Neuronal stem cell (in vitro differentiated cells): ENCODE measurements at regions not wholly inside any gene's neighbourhood (a gene's known extent, or its start where the extent isn't known, plus 50 kb on each side); places are given as distances from the start of the nearest gene placed in this dataset.

Experiments
- DNase-seq: peaks from one replicate; pipeline ENCODE4 v3.0.0-alpha.2; 2013; ENCODE audit warnings: low spot score
- H2AFZ ChIP-seq: one replicate; pipeline ENCODE4 v1.6.1; 2013; ENCODE audit warnings: mild to moderate bottlenecking, low read length, inconsistent platforms
- H2AK5ac ChIP-seq: 2 replicates; pipeline ENCODE4 v1.6.1; 2013; ENCODE audit warnings: low read depth, mild to moderate bottlenecking, inconsistent platforms, low read length, moderate library complexity, mixed read lengths
- H2BK120ac ChIP-seq: 2 replicates; pipeline ENCODE4 v1.6.1; 2013; ENCODE audit warnings: low read depth, mild to moderate bottlenecking, inconsistent platforms, low read length, moderate library complexity, mixed read lengths
- H2BK12ac ChIP-seq: one replicate; pipeline ENCODE4 v1.6.1; 2013; ENCODE audit warnings: low read length, inconsistent platforms
- H2BK15ac ChIP-seq: 2 replicates; pipeline ENCODE4 v1.6.1; 2013; ENCODE audit warnings: mild to moderate bottlenecking, low read length, inconsistent platforms, mixed read lengths
- H2BK5ac ChIP-seq: one replicate; pipeline ENCODE4 v1.6.1; 2013; ENCODE audit warnings: inconsistent platforms, mild to moderate bottlenecking, low read length, moderate library complexity
- H3K14ac ChIP-seq: one replicate; pipeline ENCODE4 v1.6.1; 2013; ENCODE audit warnings: low read length, inconsistent platforms
- H3K18ac ChIP-seq: 2 replicates; pipeline ENCODE4 v1.6.1; 2013; ENCODE audit warnings: low read length, inconsistent platforms
- H3K23ac ChIP-seq: 2 replicates; pipeline ENCODE4 v1.6.1; 2013; ENCODE audit warnings: low read depth, mild to moderate bottlenecking, mixed read lengths, low read length, inconsistent platforms; ENCODE audit not compliant: poor library complexity
- H3K27ac ChIP-seq: replicated peaks from 3 replicates; pipeline ENCODE4 v1.5.1; 2013; ENCODE audit warnings: low read length, inconsistent platforms
- H3K27me3 ChIP-seq, 3 experiments: 2 replicates each; pipeline ENCODE4 v1.6.1; 2013; ENCODE audit warnings: low read length in 3 of 3, mild to moderate bottlenecking in 2 of 3, inconsistent platforms in 1 of 3, low read depth in 1 of 3, mixed read lengths in 1 of 3, moderate library complexity in 1 of 3; ENCODE audit not compliant: control insufficient read depth in 3 of 3, insufficient read depth in 3 of 3
- H3K36me3 ChIP-seq, 2 donors: replicated peaks in 1 of 2; 2 replicates each; pipeline ENCODE4 v1.6.1; 2013; ENCODE audit warnings: low read length in 2 of 2; ENCODE audit not compliant: control insufficient read depth in 2 of 2, insufficient read depth in 2 of 2
- H3K4ac ChIP-seq: 2 replicates; pipeline ENCODE4 v1.6.1; 2013; ENCODE audit warnings: inconsistent platforms, mild to moderate bottlenecking, low read length, moderate library complexity
- H3K4me1 ChIP-seq, 2 donors: 1 replicate in 1 of 2; 2 replicates in 1 of 2; pipeline ENCODE4 v1.6.1; 2013; ENCODE audit warnings: low read length in 2 of 2, low read depth in 1 of 2; ENCODE audit not compliant: control insufficient read depth in 2 of 2, insufficient read depth in 1 of 2
- H3K4me2 ChIP-seq: one replicate; pipeline ENCODE4 v1.6.1; 2013; ENCODE audit warnings: mild to moderate bottlenecking, low read length, inconsistent platforms; ENCODE audit not compliant: insufficient read depth, poor library complexity, severe bottlenecking
- H3K4me3 ChIP-seq, 2 donors: 2 replicates each; pipeline ENCODE4 v1.5.1; 2013; ENCODE audit warnings: low read length in 2 of 2, mild to moderate bottlenecking in 2 of 2, inconsistent platforms in 1 of 2, moderate library complexity in 1 of 2
- H3K79me1 ChIP-seq: one replicate; pipeline ENCODE4 v1.6.1; 2013; ENCODE audit warnings: low read depth, mild to moderate bottlenecking, inconsistent platforms, low read length, moderate library complexity
- H3K9ac ChIP-seq: one replicate; pipeline ENCODE4 v1.6.1; 2013; ENCODE audit warnings: mild to moderate bottlenecking, low read depth, low read length, inconsistent platforms; ENCODE audit not compliant: poor library complexity
- H3K9me3 ChIP-seq, 2 donors: replicated peaks in 1 of 2; 2 replicates each; pipeline versions ENCODE3 to v1.6.1; 2013; ENCODE audit warnings: low read length in 2 of 2, mild to moderate bottlenecking in 2 of 2, inconsistent platforms in 1 of 2, low read depth in 1 of 2, mixed read lengths in 1 of 2, moderate library complexity in 1 of 2; ENCODE audit not compliant: control insufficient read depth in 2 of 2, insufficient read depth in 1 of 2
- H4K8ac ChIP-seq: one replicate; pipeline ENCODE4 v1.6.1; 2013; ENCODE audit warnings: low read depth, mild to moderate bottlenecking, inconsistent platforms, low read length, moderate library complexity
- H4K91ac ChIP-seq: one replicate; pipeline ENCODE4 v1.6.1; 2013; ENCODE audit warnings: low read length, low read depth, mild to moderate bottlenecking, inconsistent platforms; ENCODE audit not compliant: poor library complexity
- WGBS, 2 donors: extraction: QIAGEN DNeasy Blood & Tissue Kit; methylation state at CpG; one replicate each; pipeline ENCODE4 v1.1.7; 2013; ENCODE audit warnings: missing lambda C conversion rate in 2 of 2, mixed read lengths in 1 of 2; ENCODE audit not compliant: insufficient read length in 2 of 2, insufficient replicate concordance in 1 of 2; ENCODE audit errors: extremely low coverage in 2 of 2; 5-methylcytosine and 5-hydroxymethylcytosine counted together

- H4K8ac ChIP-seq = no peak overlapping the region
- H3K4me2 ChIP-seq = no peak overlapping the region
These were observed 820.7 kb downstream of the NCAM2 start for GRCh38 chr21:21818898-21819297.

GRCh38 chr21:21828130-21828529 lies 829.9 kb downstream of the NCAM2 start:
- no peak overlapping the region for H2AFZ ChIP-seq
- H4K91ac ChIP-seq = no peak overlapping the region
- H2BK12ac ChIP-seq = no peak overlapping the region
- no peak overlapping the region for H2BK15ac ChIP-seq
- H3K4ac ChIP-seq = no peak overlapping the region
- no peak overlapping the region for H2BK120ac ChIP-seq
- H2AK5ac ChIP-seq = no peak overlapping the region
- no peaks in the 10 kb centered on the region for H3K27me3 ChIP-seq
- WGBS, 2 donors = no CpG with 5 or more reads among the region's 1 CpG
- no peak overlapping the region for H3K23ac ChIP-seq
- no peaks in the 10 kb centered on the region for H3K79me1 ChIP-seq
- no peak overlapping the region for H3K9ac ChIP-seq
- no peak overlapping the region for H2BK5ac ChIP-seq
- H3K36me3 ChIP-seq = no peaks in the 10 kb centered on the region
- no peak for DNase-seq
- no peak overlapping the region for H3K4me3 ChIP-seq
- no peak overlapping the region for H3K27ac ChIP-seq
- no peak overlapping the region for H3K4me2 ChIP-seq
- H4K8ac ChIP-seq = no peak overlapping the region
- no peak overlapping the region for H3K14ac ChIP-seq
- peaks cover 0 to 2% of the 10 kb centered on the region in 2 donors for H3K9me3 ChIP-seq
- H3K18ac ChIP-seq = no peak overlapping the region
- no peaks in the 10 kb centered on the region for H3K4me1 ChIP-seq

More at GRCh38 chr21:21818898-21819297, 820.7 kb downstream of the NCAM2 start:
- no peaks in the 10 kb centered on the region for H3K36me3 ChIP-seq
- no peak overlapping the region for H2BK120ac ChIP-seq
- H3K4ac ChIP-seq = no peak overlapping the region
- DNase-seq = no peak
- no peaks in the 10 kb centered on the region for H3K9me3 ChIP-seq
- H3K27me3 ChIP-seq = no peaks in the 10 kb centered on the region
- no peak overlapping the region for H3K9ac ChIP-seq
- no peak overlapping the region for H3K18ac ChIP-seq
- no peak overlapping the region for H2BK15ac ChIP-seq
- H3K14ac ChIP-seq = no peak overlapping the region
- H2BK5ac ChIP-seq = no peak overlapping the region
- no peaks in the 10 kb centered on the region for H3K4me1 ChIP-seq
- no peak overlapping the region for H2AFZ ChIP-seq
- no peak overlapping the region for H2AK5ac ChIP-seq
- H3K4me3 ChIP-seq = no peak overlapping the region
- no peak overlapping the region for H4K91ac ChIP-seq
- no CpG with 5 or more reads among the region's 2 CpGs for WGBS, 2 donors
- H3K27ac ChIP-seq = no peak overlapping the region
- no peaks in the 10 kb centered on the region for H3K79me1 ChIP-seq
- no peak overlapping the region for H3K23ac ChIP-seq
- no peak overlapping the region for H2BK12ac ChIP-seq

DNA sequence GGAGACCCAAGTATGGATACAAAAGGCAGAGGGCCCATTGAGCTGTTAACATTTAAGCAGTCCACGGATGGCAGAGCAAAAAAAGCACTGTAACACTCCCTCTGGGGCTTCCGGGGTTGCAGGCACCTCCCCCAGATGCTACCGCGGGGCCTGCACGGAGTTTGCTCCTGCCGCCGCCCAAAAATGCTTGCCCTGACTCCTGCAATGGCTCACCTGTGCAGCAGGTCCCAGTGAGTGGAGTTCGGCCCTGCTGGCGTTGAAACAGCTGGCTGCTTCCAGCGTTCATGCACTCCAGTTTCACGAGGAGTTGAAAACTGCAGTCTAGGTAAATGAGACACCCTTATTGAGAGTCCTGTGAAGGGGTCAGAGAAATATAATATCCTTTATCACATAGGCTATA lies 832.8 kb downstream of the NCAM2 start:
- H2AFZ ChIP-seq = no peak overlapping the region
- H2BK12ac ChIP-seq = no peak overlapping the region
- H3K9ac ChIP-seq = no peak overlapping the region
- H3K27ac ChIP-seq = no peak overlapping the region
- H3K27me3 ChIP-seq = no peaks in the 10 kb centered on the region
- no peaks in the 10 kb centered on the region for H3K79me1 ChIP-seq
- no peak overlapping the region for H4K91ac ChIP-seq
- DNase-seq = no peak
- H3K18ac ChIP-seq = no peak overlapping the region
- H2BK5ac ChIP-seq = no peak overlapping the region
- no peaks in the 10 kb centered on the region for H3K36me3 ChIP-seq
- H2BK120ac ChIP-seq = no peak overlapping the region
- no peak overlapping the region for H2AK5ac ChIP-seq
- no peaks in the 10 kb centered on the region for H3K4me1 ChIP-seq
- H3K14ac ChIP-seq = no peak overlapping the region
- no peak overlapping the region for H3K4me3 ChIP-seq
- no peak overlapping the region for H3K23ac ChIP-seq
- no CpG with 5 or more reads among the region's 11 CpGs for WGBS, 2 donors
- no peak overlapping the region for H4K8ac ChIP-seq
- H3K9me3 ChIP-seq = peaks cover 0 to 2% of the 10 kb centered on the region in 2 donors
- no peak overlapping the region for H3K4me2 ChIP-seq
- H3K4ac ChIP-seq = no peak overlapping the region
- H2BK15ac ChIP-seq = no peak overlapping the region

- Histone ChIP-seq H2BK120ac (no peak overlapping the region), H3K9me3 (no peaks in the 10 kb centered on the region), H2BK12ac (no peak overlapping the region), H2BK5ac (no peak overlapping the region), H4K91ac (no peak overlapping the region), H3K14ac (no peak overlapping the region), H3K9ac (no peak overlapping the region), H3K23ac (no peak overlapping the region), H3K36me3 (no peaks in the 10 kb centered on the region), H3K27ac (no peak overlapping the region), H3K4me2 (no peak overlapping the region), H3K4ac (no peak overlapping the region), H3K18ac (no peak overlapping the region), H4K8ac (no peak overlapping the region), H3K79me1 (no peaks in the 10 kb centered on the region), H3K27me3 (no peaks in the 10 kb centered on the region), H2AFZ (no peak overlapping the region), H2AK5ac (no peak overlapping the region), H3K4me1 (no peaks in the 10 kb centered on the region), H3K4me3 (no peak overlapping the region), H2BK15ac (no peak overlapping the region)
- no peak for DNase-seq
- WGBS, 2 donors = no CpG with 5 or more reads among the region's 1 CpG
These were observed 847.7 kb downstream of the NCAM2 start for GRCh38 chr21:21845901-21846300.
